Activated naive CD8-positive, alpha-beta T cell treated with anti-CD3 and anti-CD28 coated beads, Interleukin-2, amount 50 U/mL, for 24 hours (primary cell): ENCODE measurements at regions not wholly inside any gene's neighbourhood (a gene's known extent, or its start where the extent isn't known, plus 50 kb on each side); places are given as distances from the start of the nearest gene placed in this dataset.

ENCODE experiments used
- ATAC-seq: fragments of 150-1000 bp; cut with Tn5 transposase; one replicate; pipeline ENCODE4 v1.10.0; 2021
- DNase-seq: peaks from one replicate; pipeline ENCODE4 v3.0.0; 2021
- H3K27ac Mint-ChIP-seq: one replicate; pipeline ENCODE4 v1.8.0; 2021; ENCODE audit warnings: mild to moderate bottlenecking, mixed read lengths
- H3K27me3 Mint-ChIP-seq: one replicate; pipeline ENCODE4 v1.8.0; 2021; ENCODE audit warnings: mixed read lengths
- H3K36me3 Mint-ChIP-seq: one replicate; pipeline ENCODE4 v1.8.0; 2021; ENCODE audit warnings: low read depth, mixed read lengths
- H3K4me1 Mint-ChIP-seq: one replicate; pipeline ENCODE4 v1.8.0; 2021; ENCODE audit warnings: mixed read lengths
- H3K4me3 Mint-ChIP-seq: one replicate; pipeline ENCODE4 v1.8.0; 2021; ENCODE audit warnings: mild to moderate bottlenecking, moderate library complexity, mixed read lengths
- H3K9me3 Mint-ChIP-seq: one replicate; pipeline ENCODE4 v1.8.0; 2021; ENCODE audit warnings: mixed read lengths

DNA sequence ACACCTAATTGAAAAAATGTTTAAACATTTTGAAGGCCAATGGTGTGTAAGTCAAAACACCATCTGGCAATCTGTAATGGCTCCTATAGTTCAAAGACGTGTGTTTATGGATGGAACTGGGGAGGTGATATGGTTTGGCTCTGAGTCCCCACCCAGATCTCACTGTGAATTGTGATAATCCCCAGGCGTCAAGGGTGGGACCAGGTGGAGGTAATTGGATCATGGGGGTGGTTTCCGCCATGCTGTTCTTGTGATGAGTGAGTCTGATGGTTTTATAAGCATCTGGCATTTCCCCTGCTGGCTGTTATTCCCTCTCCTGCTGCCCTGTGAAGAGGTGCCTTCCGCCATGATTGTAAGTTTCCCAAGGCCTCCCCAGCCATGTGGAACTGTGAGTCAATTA, 52.2 kb downstream of the ADRA2C start:
- ATAC-seq (no peak), DNase-seq (no peak)
- no peak overlapping the region for H3K4me3 Mint-ChIP-seq
- H3K27me3 Mint-ChIP-seq: no peaks in the 10 kb centered on the region
- no peaks in the 10 kb centered on the region for H3K36me3 Mint-ChIP-seq
- H3K9me3 Mint-ChIP-seq: no peaks in the 10 kb centered on the region
- no peak overlapping the region for H3K27ac Mint-ChIP-seq
- no peaks in the 10 kb centered on the region for H3K4me1 Mint-ChIP-seq

DNA sequence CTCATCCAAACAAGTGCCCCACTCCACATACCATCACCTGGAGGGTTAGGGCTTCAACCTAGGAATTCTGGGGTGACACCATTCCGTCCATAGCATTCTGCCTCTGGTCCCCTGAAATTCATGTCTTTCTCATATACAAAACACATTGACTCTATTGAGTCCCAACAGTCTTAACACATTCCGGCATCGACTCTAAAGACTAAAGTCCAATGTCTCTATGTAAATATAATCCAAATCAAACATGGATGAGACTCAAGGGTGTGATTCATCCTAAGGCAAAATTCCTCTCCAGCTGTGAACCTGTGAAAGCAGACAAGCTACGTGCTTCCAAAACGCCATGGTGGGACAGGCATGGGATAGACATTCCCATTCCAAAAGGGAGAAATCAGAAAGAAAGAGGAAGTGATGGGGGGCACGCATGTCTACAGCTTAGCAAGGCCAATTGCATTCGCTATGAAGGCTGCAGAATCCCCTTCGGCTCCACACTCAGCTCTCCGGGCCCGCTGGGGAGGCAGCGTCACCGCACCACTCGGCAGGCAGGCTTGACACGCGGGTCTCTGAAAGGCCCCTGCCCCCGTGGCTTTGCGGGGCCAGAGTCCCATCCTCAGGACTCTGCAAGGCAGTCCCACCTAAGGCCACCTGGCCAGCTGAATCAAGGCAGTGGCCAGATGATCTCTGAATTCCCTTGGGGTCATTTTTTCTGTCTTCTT, 53.2 kb downstream of the ADRA2C start:
- Mint-ChIP-seq H3K27ac (no peak overlapping the region), H3K4me1 (no peaks in the 10 kb centered on the region), H3K27me3 (peaks cover 2% of the 10 kb centered on the region), H3K36me3 (no peaks in the 10 kb centered on the region), H3K9me3 (no peaks in the 10 kb centered on the region), H3K4me3 (no peak overlapping the region)
- DNase-seq: no peak
- no peak for ATAC-seq

DNA sequence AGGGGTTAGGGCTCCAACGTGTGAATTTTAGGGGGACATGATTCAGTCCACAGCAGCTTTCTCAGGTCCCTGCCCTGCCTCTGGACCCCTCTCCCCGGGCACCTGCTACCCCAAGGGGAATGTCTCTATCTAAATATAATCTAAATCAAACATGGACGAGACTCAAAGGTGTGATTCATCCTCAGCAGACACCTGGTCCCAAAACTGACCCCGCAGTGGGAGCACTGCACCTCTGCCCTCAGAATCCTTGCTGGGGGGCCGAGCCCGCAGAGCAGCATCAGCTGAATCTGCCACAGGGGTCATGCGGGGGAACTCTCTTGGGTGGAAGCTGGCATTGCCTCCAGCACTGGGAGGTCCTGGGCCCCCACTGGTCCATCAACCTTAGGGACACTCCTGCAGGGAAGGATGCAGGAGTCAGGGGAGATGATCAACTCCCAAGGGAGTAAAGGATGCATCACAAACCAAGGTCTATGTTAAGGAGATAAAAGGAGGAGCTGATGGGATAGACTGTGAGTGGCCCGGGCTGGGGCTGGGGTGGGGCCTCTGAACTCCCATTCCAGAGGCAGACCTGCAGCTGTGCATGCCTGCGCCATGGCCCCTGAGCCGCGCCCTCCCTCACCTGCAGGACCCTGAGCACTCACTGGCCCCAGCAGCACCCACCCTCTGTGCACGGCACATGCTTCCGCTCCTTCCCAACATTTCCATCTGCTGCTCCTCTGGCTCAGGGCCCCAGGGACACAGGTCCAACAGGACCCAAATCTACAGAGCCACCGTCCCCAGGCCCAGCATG, 54.0 kb downstream of the ADRA2C start:
- Mint-ChIP-seq H3K36me3 (no peaks in the 10 kb centered on the region), H3K4me1 (no peaks in the 10 kb centered on the region), H3K27ac (no peak overlapping the region), H3K4me3 (no peak overlapping the region), H3K9me3 (no peaks in the 10 kb centered on the region), H3K27me3 (peaks cover 7% of the 10 kb centered on the region)
- DNase-seq (no peak), ATAC-seq (no peak)

DNA sequence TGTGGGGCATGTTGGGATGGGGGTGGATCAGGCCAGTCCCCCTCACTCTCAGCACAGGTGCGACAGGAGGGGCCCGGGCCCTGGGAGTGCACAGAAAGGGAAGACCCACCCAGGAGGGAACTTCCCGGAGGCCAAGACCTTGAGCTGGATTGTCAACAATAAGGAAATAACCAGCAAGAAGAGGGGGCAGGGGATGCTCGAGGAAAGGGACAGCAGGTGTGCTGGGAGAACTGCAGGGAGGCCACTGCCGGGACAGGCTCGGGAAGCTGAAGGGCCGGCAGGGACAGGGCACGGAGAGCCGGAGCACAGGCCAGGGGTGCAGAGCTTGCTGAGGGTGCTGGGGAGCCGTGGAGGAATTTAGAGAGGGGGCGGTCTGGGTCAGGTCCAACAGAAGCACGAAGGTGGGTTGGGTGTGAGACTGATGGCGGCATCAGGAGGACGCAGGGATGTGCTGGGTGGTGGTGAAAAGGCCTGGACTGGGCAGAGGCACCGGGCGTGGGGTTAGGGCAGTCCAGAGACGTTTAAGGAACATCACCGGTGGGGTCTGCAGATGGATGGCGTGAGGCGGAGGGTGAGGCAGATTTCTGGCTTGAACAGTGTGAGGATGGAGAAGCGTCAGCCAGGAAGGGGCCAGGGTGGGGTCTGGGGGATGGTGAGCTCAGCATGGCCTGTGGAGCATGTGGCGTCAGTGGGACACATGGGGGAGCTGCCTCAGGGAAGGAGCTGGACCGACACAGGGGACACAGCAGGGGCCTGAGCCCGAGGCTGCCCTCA, 54.8 kb downstream of the ADRA2C start:
- no peaks in the 10 kb centered on the region for H3K9me3 Mint-ChIP-seq
- peaks cover 7% of the 10 kb centered on the region for H3K27me3 Mint-ChIP-seq
- DNase-seq (no peak), ATAC-seq (no peak)
- no peaks in the 10 kb centered on the region for H3K4me1 Mint-ChIP-seq
- H3K4me3 Mint-ChIP-seq: no peak overlapping the region
- H3K36me3 Mint-ChIP-seq: no peaks in the 10 kb centered on the region
- H3K27ac Mint-ChIP-seq: no peak overlapping the region

DNA sequence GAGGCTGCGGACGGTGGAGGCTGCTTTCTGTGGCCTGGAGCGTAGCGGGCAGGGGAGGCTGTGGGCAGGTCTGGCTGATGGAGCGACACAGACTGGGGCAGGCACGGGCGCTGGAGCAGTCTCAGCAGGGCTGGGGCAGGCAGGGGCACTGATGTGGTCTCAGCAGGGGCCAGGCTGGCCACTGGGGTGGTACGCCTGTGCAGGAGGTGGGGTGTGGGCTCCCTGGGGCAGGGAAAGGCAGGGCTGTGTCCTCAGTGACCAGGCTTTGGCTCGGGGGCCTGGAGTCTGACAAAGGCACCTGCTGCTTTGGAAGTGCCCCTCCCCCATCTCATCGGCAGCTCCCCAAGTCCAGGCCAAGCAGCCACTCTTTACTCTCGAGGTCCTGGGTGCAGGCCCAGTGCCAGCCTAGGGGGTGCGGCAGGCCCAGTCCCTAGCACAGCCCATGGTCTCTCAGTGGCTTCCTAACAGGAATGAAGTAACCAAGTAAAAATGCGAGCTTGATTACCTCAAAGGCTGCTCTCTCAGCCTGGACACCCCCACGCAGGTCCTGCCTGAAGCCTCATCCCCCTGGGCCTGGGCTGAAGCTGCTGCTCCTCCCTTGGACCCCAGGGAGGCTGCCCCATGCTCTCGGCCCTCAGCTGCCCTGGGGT, 55.5 kb downstream of the ADRA2C start:
- Mint-ChIP-seq H3K36me3 (no peaks in the 10 kb centered on the region), H3K4me1 (no peaks in the 10 kb centered on the region), H3K4me3 (no peak overlapping the region), H3K9me3 (no peaks in the 10 kb centered on the region), H3K27ac (no peak overlapping the region), H3K27me3 (peaks cover 7% of the 10 kb centered on the region)
- no peak for DNase-seq
- ATAC-seq: no peak

DNA sequence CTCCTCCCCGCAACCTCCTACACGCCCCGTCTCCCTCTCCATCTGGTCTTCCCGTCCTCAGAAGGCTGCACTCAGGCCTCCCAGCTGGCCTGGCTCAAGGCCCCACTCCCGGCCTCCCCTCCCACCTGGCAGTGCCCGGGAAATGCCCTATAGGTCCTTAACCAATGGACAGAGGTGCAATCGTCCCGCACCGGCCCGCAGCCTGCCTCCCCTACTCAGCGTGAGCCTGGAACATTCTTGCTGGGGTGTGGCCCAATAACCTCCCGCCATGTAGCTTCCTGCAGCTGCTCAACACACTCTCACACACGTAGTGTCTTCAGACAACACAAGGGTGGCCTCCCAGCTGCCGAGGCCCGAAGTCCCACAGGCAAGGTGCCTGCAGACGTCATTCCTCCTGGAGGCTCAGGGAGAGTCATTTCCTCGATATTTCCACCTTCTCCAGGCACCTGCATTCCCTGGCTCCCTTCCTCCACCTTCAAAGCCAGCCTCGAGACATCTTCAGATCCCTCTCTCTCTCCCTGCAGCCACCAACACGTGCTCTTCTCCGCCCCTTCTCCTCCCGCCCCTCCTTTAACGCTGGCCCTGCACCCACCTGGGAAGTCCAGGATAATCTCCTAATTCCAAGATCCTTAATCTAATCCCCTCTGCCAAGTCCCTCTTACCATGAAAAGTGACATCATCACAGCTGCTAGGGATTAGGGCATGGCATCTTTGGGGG, 56.2 kb downstream of the ADRA2C start:
- peaks cover 7% of the 10 kb centered on the region for H3K27me3 Mint-ChIP-seq
- no peaks in the 10 kb centered on the region for H3K9me3 Mint-ChIP-seq
- H3K4me3 Mint-ChIP-seq: no peak overlapping the region
- H3K27ac Mint-ChIP-seq: no peak overlapping the region
- no peaks in the 10 kb centered on the region for H3K36me3 Mint-ChIP-seq
- DNase-seq (no peak), ATAC-seq (no peak)
- no peaks in the 10 kb centered on the region for H3K4me1 Mint-ChIP-seq

DNA sequence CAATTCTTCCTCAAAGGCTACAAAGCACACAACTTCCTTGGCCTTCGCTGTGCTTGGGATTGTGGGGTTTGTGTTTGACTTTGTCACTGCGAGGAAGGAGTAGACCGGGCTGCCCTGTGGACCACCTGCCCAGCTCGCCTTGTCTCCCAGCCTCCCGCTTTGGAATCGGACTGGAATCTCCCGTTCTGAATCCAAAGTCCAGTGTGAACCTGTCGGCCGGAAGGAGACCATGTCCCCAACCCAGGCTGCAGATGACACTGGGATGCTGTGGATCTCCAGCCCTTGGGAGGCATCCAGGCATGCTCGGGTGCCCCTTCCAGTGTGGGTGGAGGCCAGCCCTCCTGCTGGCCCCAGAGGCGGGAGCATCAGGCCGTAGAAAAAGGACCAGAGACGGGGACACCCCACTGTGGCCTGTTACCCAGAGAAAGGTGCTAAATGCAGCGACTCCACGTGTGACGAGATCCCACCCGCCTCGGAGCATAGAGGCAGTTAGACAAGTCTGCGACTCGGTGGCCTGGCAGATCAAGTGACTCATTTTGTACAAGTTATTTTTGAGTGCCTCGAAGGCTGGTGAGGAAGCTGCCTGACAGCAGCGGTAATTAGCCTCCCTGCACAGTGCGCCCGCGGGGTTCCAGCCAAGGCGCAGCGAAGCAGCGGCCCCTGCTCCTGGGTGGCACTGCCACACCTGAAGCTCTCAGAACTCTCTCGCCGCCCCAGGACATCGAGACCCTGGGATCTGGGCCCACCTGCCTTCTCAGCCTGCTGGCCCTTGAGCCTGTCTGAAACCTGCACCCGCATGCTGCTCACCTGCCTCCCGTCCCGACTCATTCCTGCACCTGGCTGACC, 57.5 kb downstream of the ADRA2C start:
- Mint-ChIP-seq H3K36me3 (no peaks in the 10 kb centered on the region), H3K27me3 (peaks cover 7% of the 10 kb centered on the region), H3K4me1 (no peaks in the 10 kb centered on the region), H3K4me3 (no peak overlapping the region), H3K27ac (no peak overlapping the region), H3K9me3 (no peaks in the 10 kb centered on the region)
- ATAC-seq: no peak
- no peak for DNase-seq

DNA sequence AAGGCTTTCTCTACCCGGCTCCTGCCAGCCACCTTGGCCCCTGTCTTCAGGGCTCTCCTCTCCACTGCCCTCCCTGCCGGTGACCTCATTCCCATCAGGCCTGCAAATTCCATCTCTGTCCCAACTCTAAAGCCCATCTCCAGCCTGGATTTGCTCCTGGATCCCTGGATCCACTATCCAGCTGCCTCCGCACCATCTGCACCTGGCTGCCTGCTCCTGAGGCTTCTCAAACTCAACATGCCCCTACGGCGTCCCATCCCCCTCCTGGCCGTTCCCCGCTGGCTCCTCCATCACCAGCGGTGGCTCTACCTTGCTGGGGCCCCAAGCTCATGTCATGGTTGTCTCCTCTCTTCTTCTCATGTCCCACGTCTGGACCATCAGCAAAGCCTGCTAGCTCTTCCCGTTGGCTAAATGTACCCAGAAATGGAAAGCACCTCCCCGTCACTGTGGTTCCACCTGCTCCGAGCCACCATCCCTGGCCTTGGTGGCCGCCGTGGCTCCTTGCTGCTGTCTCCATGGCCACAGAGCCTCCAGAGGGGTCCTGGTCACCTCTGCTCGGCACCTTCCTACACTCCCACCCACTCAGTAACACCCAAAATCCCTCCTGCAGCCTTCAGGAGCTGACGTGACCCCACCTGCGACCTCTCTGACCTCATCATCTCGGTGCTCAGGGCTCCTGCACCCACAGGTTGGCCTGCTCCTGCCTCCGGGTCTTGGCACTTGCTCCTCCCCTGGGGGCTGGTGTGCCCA, 58.5 kb downstream of the ADRA2C start:
- no peak overlapping the region for H3K27ac Mint-ChIP-seq
- no peaks in the 10 kb centered on the region for H3K9me3 Mint-ChIP-seq
- DNase-seq (no peak), ATAC-seq (no peak)
- H3K36me3 Mint-ChIP-seq: no peaks in the 10 kb centered on the region
- H3K4me1 Mint-ChIP-seq: no peaks in the 10 kb centered on the region
- no peak overlapping the region for H3K4me3 Mint-ChIP-seq
- H3K27me3 Mint-ChIP-seq: peaks cover 7% of the 10 kb centered on the region

DNA sequence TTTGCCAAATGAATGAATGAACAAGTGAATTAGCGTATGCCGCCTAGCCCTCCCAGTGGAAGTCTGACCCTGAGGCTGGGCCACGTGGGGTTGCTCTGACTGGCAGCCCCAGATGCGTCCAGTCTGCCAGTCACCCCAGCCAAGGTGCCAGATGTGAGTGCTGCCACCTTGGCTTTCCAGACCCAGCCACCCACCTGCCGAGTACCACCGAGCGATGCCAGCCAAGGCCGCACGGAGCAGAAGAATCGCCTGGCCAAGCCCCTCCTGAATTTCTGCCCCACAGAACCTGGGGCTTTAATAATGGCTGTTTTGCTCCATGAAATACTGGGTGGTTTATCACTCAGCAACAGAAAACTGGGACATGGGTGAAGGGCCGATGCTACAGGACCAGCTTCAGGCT, 59.3 kb downstream of the ADRA2C start:
- Mint-ChIP-seq H3K36me3 (no peaks in the 10 kb centered on the region), H3K27me3 (peaks cover 7% of the 10 kb centered on the region), H3K4me3 (no peak overlapping the region), H3K4me1 (no peaks in the 10 kb centered on the region), H3K27ac (no peak overlapping the region), H3K9me3 (no peaks in the 10 kb centered on the region)
- ATAC-seq (no peak), DNase-seq (no peak)

DNA sequence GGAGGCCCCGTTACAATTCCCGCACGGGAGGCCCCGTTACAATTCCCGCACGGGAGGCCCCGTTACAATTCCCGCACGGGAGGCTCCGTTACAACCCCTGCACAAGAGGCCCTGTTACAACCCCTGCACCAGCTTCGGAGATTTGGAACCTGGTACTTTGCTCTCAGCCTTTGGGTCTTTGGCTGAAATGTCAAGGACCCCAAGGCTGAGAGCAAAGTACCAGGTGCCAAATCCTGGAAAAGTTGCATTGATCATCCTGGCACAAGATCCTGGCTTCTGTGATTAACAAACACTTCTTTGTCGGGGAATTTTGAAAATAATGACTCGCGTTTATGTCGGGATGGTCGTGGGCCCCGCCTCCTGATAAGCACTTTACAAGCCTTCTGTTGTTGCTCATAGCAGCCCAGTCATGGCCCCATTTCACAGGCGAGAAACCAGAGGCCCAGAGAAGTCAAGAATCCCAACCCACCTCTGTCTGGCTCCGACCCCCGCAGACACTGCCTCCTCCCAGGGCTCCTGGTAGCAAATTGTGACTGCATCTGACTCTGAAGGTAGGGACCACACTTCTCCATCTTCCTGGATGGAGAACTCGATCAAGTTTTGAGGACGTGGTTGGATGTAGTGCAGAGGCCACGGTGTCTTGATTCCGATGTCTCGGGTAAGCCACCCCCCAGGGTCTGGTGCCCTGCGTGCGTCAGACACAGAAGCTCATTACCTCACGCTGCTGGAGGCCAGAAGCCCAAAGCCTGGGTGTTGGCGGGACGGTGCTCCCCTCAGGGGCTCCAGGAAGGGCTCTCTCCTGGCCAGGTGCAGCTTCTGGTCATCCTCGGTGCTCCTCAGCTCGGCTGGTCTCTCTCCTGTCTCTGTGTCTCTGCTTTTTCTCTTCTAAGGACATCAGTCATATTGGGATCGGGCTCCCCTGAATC, 60.3 kb downstream of the ADRA2C start:
- ATAC-seq (no peak), DNase-seq (no peak)
- Mint-ChIP-seq H3K36me3 (no peaks in the 10 kb centered on the region), H3K27me3 (peaks cover 7% of the 10 kb centered on the region), H3K9me3 (no peaks in the 10 kb centered on the region), H3K27ac (no peak overlapping the region), H3K4me1 (no peaks in the 10 kb centered on the region), H3K4me3 (no peak overlapping the region)

DNA sequence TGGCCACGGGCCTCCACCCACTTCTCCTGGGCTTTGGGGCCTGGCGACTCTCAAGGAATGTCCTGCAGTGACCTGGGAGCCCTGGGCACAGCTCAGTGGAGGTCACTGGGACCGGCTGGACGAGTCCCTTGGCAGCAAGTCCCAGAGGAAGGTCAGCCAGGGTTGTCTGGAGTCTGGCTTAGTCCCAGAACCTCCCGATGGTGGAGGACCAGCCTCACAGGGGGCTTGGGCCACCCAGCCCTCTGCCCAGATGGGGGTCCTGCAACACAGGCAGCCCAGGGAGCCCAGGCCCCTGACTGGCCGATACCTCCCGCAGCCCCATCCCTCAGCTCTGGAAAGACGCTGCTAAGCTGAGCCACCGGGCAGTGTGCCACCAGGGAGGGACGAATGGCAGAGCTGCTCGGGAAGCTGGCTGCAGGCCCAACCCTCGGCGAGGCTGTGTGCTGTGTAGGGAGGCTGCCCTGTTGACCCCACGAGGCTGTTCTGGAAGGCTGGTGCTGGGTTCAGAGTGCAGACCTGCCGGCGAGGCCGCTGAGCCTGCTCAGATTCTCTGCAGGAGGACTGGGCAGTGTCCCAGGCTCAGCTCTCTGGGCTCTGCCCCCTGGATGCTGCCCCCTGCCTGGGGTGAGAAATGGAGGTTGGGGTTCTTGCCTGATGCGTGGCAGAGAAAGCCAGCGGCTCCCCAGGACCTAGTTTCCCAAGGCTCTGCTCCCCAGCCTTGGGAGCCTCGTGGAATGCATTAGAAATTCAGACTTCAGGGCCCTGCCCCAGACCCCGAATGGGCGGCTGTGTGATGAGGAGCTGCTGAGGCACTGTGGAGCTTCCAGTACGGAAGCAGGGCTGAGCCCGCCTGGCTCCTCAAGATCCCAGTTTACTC, 61.7 kb downstream of the ADRA2C start:
- Mint-ChIP-seq H3K4me1 (no peaks in the 10 kb centered on the region), H3K36me3 (no peaks in the 10 kb centered on the region), H3K27ac (no peak overlapping the region), H3K4me3 (no peak overlapping the region), H3K27me3 (peaks cover 7% of the 10 kb centered on the region), H3K9me3 (no peaks in the 10 kb centered on the region)
- DNase-seq: no peak
- no peak for ATAC-seq
